Neural cell (in vitro differentiated cells): ENCODE measurements at regions not wholly inside any gene's neighbourhood (a gene's known extent, or its start where the extent isn't known, plus 50 kb on each side); places are given as distances from the start of the nearest gene placed in this dataset.

Experiments used
- H2AFZ ChIP-seq: fragments of 200-600, 300-800 bp; sonication (generic), shearing (Covaris generic); 2 replicates; pipeline ENCODE4 v1.6.0; 2014; ENCODE audit warnings: low read depth, mild to moderate bottlenecking, antibody characterized with exemption, low read length, moderate library complexity
- H3F3A ChIP-seq: fragments of 200-600 bp; shearing (Covaris generic); 2 replicates; pipeline ENCODE4 v1.6.1; 2016; ENCODE audit warnings: mild to moderate bottlenecking, moderate library complexity, mixed read lengths, antibody characterized with exemption, low read length; ENCODE audit not compliant: insufficient read depth, poor library complexity, severe bottlenecking
- H3K27ac ChIP-seq: fragments of 200-600, 300-800 bp; sonication (generic), shearing (Covaris generic); 2 replicates; pipeline ENCODE4 v1.5.1; 2014; ENCODE audit warnings: mild to moderate bottlenecking, low read length, moderate library complexity
- H3K27me3 ChIP-seq: fragments of 300-800, 200-600 bp; sonication (generic), shearing (Covaris generic); 2 replicates; pipeline ENCODE4 v1.6.0; 2014; ENCODE audit warnings: mild to moderate bottlenecking, low read depth, low read length, moderate library complexity; ENCODE audit not compliant: insufficient read depth
- H3K36me3 ChIP-seq: fragments of 300-800, 200-600 bp; sonication (generic), shearing (Covaris generic); 2 replicates; pipeline ENCODE4 v1.5.1; 2014; ENCODE audit warnings: mild to moderate bottlenecking, antibody characterized with exemption, low read length, moderate library complexity; ENCODE audit not compliant: insufficient read depth
- H3K4me2 ChIP-seq: fragments of 300-800, 200-600 bp; sonication (generic), shearing (Covaris generic); 2 replicates; pipeline ENCODE4 v1.6.0; 2014; ENCODE audit warnings: mild to moderate bottlenecking, low read length
- H3K4me3 ChIP-seq: fragments of 300-800, 200-600 bp; sonication (generic), shearing (Covaris generic); 2 replicates; pipeline ENCODE4 v1.5.1; 2014; ENCODE audit warnings: mild to moderate bottlenecking, low read length, moderate library complexity
- H3K79me2 ChIP-seq: fragments of 200-600 bp; shearing (Covaris generic); replicated peaks from 2 replicates; pipeline ENCODE4 v1.6.0; 2014; ENCODE audit warnings: mild to moderate bottlenecking, low read length, moderate library complexity; ENCODE audit not compliant: insufficient read depth
- H3K9ac ChIP-seq: fragments of 300-800, 200-600 bp; sonication (generic), shearing (Covaris generic); 2 replicates; pipeline ENCODE4 v1.6.1; 2016; ENCODE audit warnings: mild to moderate bottlenecking, low read length, mixed read lengths
- H3K9me2 ChIP-seq: fragments of 200-600 bp; shearing (Covaris generic); 2 replicates; pipeline ENCODE4 v1.6.1; 2016; ENCODE audit warnings: mild to moderate bottlenecking, low read length, mixed read lengths; ENCODE audit not compliant: insufficient read depth
- H3K9me3 ChIP-seq: fragments of 200-600, 300-800 bp; sonication (generic), shearing (Covaris generic); 2 replicates; pipeline ENCODE4 v1.6.1; 2016; ENCODE audit warnings: mild to moderate bottlenecking, mixed run types, low read length, moderate library complexity, mixed read lengths
- H4K20me1 ChIP-seq: fragments of 200-600 bp; shearing (Covaris generic); 2 replicates; pipeline ENCODE4 v1.6.1; 2016; ENCODE audit warnings: mild to moderate bottlenecking, mixed run types; ENCODE audit not compliant: insufficient read depth
- CTCF ChIP-seq: fragments of 450-650 bp; IDR thresholded peaks from 2 replicates; pipeline ENCODE4 v1.5.1; 2014; ENCODE audit warnings: antibody characterized with exemption, mild to moderate bottlenecking, moderate library complexity; ENCODE audit not compliant: poor library complexity, severe bottlenecking
- EP300 ChIP-seq: fragments of 450-650 bp; conservative IDR thresholded peaks from 2 replicates; pipeline ENCODE4 v1.6.1; 2014; ENCODE audit warnings: antibody characterized with exemption, mild to moderate bottlenecking, moderate library complexity; ENCODE audit not compliant: poor library complexity, severe bottlenecking
- EZH2 ChIP-seq: fragments of 200-600, 300-800 bp; shearing (Covaris generic), sonication (generic); IDR thresholded peaks from 2 replicates; pipeline ENCODE4 v1.6.1; 2014; ENCODE audit warnings: antibody characterized with exemption, low read length, borderline replicate concordance, mild to moderate bottlenecking; ENCODE audit not compliant: insufficient read depth, poor library complexity, severe bottlenecking
- MXI1 ChIP-seq: fragments of 450-650 bp; conservative IDR thresholded peaks from 2 replicates; pipeline ENCODE4 v1.6.1; 2014; ENCODE audit warnings: antibody characterized with exemption, mild to moderate bottlenecking; ENCODE audit not compliant: poor library complexity, severe bottlenecking
- POLR2AphosphoS5 ChIP-seq: IDR thresholded peaks from 2 replicates; pipeline ENCODE4 v1.6.1; 2012
- RAD21 ChIP-seq: fragments of 450-650 bp; conservative IDR thresholded peaks from 2 replicates; pipeline ENCODE4 v1.6.1; 2014; ENCODE audit warnings: antibody characterized with exemption, mild to moderate bottlenecking, moderate library complexity
- REST ChIP-seq: IDR thresholded peaks from 2 replicates; pipeline ENCODE4 v1.6.1; 2012; ENCODE audit warnings: borderline replicate concordance
- SMC3 ChIP-seq: fragments of 450-650 bp; conservative IDR thresholded peaks from 2 replicates; pipeline ENCODE4 v1.6.1; 2014; ENCODE audit warnings: antibody characterized with exemption, mild to moderate bottlenecking, moderate library complexity; ENCODE audit not compliant: poor library complexity
- TAF1 ChIP-seq: IDR thresholded peaks from 2 replicates; pipeline ENCODE4 v1.6.1; 2012; ENCODE audit warnings: low read depth

GRCh38 chr2:40740419-40740818 is 288.5 kb upstream of the SLC8A1 start:
- H3K27me3 ChIP-seq: no peaks in the 10 kb centered on the region
- H3K4me2 ChIP-seq: no peak overlapping the region
- H3F3A ChIP-seq: no peaks in the 10 kb centered on the region
- no peaks in the 10 kb centered on the region for H3K36me3 ChIP-seq
- no peaks in the 10 kb centered on the region for H3K9me3 ChIP-seq
- H2AFZ ChIP-seq: no peak overlapping the region
- no peaks in the 10 kb centered on the region for H3K9me2 ChIP-seq
- H3K79me2 ChIP-seq: no peaks in the 10 kb centered on the region
- no peak overlapping the region for H3K27ac ChIP-seq
- H3K9ac ChIP-seq: no peak overlapping the region
- TF ChIP-seq REST (no peak), EZH2 (no peak), RAD21 (no peak), POLR2AphosphoS5 (no peak), TAF1 (no peak), EP300 (no peak), MXI1 (no peak), CTCF (no peak), SMC3 (no peak)
- no peak overlapping the region for H3K4me3 ChIP-seq
- no peaks in the 10 kb centered on the region for H4K20me1 ChIP-seq

- H3K9me3 ChIP-seq: no peaks in the 10 kb centered on the region
Measured at GRCh38 chr2:40741532-40741931, 289.6 kb upstream of the SLC8A1 start.

More at GRCh38 chr2:40741532-40741931, 289.6 kb upstream of the SLC8A1 start:
- H3K4me2 ChIP-seq: no peak overlapping the region
- no peak overlapping the region for H2AFZ ChIP-seq
- no peaks in the 10 kb centered on the region for H3K27me3 ChIP-seq
- no peak overlapping the region for H3K4me3 ChIP-seq
- no peak overlapping the region for H3K27ac ChIP-seq
- TF ChIP-seq RAD21 (no peak), TAF1 (no peak), CTCF (no peak), REST (no peak), EP300 (no peak), MXI1 (no peak)
- no peaks in the 10 kb centered on the region for H4K20me1 ChIP-seq
- no peaks in the 10 kb centered on the region for H3K36me3 ChIP-seq
- H3F3A ChIP-seq: no peaks in the 10 kb centered on the region
- H3K79me2 ChIP-seq: no peaks in the 10 kb centered on the region
- no peak overlapping the region for H3K9ac ChIP-seq
- H3K9me2 ChIP-seq: no peaks in the 10 kb centered on the region
